HCT116 (cell line): ENCODE measurements at regions not wholly inside any gene's neighbourhood (a gene's known extent, or its start where the extent isn't known, plus 50 kb on each side); places are given as distances from the start of the nearest gene placed in this dataset.

Experiments
- ATAC-seq: fragments of 200-7000 bp; cut with Tn5 transposase; 2 replicates; pipeline ENCODE4 v1.9.1; 2020; ENCODE audit warnings: mild to moderate bottlenecking, moderate library complexity
- BruUV-seq: library from RNA; stranded (reverse); fragments of 400-500 nt; replicated peaks from 2 replicates; lab custom pipeline; 2021; lab: Mats Ljungman, UMichigan
- CTCF ChIA-PET: fragments of 300-600 bp; sonication (Branson Sonifier 250); formaldehyde crosslinking; loops from one replicate; lab custom pipeline; 2021; ENCODE audit warnings: antibody characterized with exemption; lab: Charles Lee
- POLR2A ChIA-PET: fragments of 300-600, 350-600 bp; sonication (Branson Sonifier 250); formaldehyde crosslinking; loops from one replicate; lab custom pipeline; 2021; ENCODE audit warnings: antibody characterized with exemption; lab: Charles Lee
- RAD21 ChIA-PET, 2 experiments: fragments of 300-600 bp; sonication (Branson Sonifier 250); formaldehyde crosslinking; loops; one replicate each; lab custom pipeline; 2023; ENCODE audit warnings: low total read pairs in 2 of 2; ENCODE audit not compliant: uncharacterized antibody in 2 of 2, unreplicated experiment in 2 of 2, low non-redundant PET in 1 of 2; lab: Charles Lee
- DNase-seq: peaks from one replicate; pipeline ENCODE4 v3.0.0-alpha.2; 2010; ENCODE audit warnings: low read depth, low spot score
- H2AFZ ChIP-seq: fragments of 200-600 bp; shearing (Covaris generic), sonication (generic); 2 replicates; pipeline ENCODE4 v1.6.1; 2017; ENCODE audit warnings: low read depth, mixed run types, mixed read lengths, antibody characterized with exemption, low read length; ENCODE audit not compliant: poor library complexity, severe bottlenecking
- H3K27ac ChIP-seq: 2 replicates; pipeline ENCODE4 v1.5.1; 2012; ENCODE audit warnings: low read depth, low read length
- H3K27me3 ChIP-seq: fragments of 200-600 bp; sonication (generic); 2 replicates; pipeline ENCODE4 v1.6.1; 2016; ENCODE audit warnings: mixed run types, low read length, mixed read lengths; ENCODE audit not compliant: insufficient read depth
- H3K36me3 ChIP-seq, 2 experiments: fragments of 200-500 bp in 1 of 2; fragments of 200-600 bp in 1 of 2; sonication (Bioruptor generic) in 1 of 2; sonication (generic) in 1 of 2; 2 replicates each; pipeline versions ENCODE4 v1.5.1 to v1.6.1; 2014 to 2016; ENCODE audit warnings: low read length in 2 of 2, inconsistent platforms in 1 of 2, mixed read lengths in 1 of 2, mixed run types in 1 of 2; ENCODE audit not compliant: insufficient read depth in 2 of 2, control insufficient read depth in 1 of 2
- H3K4me1 ChIP-seq, 2 experiments: fragments of 200-600 bp in 1 of 2; sonication (generic) in 1 of 2; 2 replicates each; pipeline versions ENCODE4 v1.5.1 to v1.6.1; 2012 to 2017; ENCODE audit warnings: low read length in 2 of 2, inconsistent platforms in 1 of 2, mild to moderate bottlenecking in 1 of 2, mixed read lengths in 1 of 2, mixed run types in 1 of 2, moderate library complexity in 1 of 2; ENCODE audit not compliant: insufficient read depth in 2 of 2, control insufficient read depth in 1 of 2
- H3K4me2 ChIP-seq: fragments of 200-600 bp; sonication (generic); 2 replicates; pipeline ENCODE4 v1.6.1; 2017; ENCODE audit warnings: mixed run types, low read length, mixed read lengths
- H3K4me3 ChIP-seq, 2 experiments: fragments of 200-600 bp in 1 of 2; sonication (generic) in 1 of 2; replicated peaks in 1 of 2; 2 replicates each; pipeline ENCODE4 v1.5.1; 2011 to 2016; ENCODE audit warnings: low read length in 2 of 2, control low read depth in 1 of 2, low read depth in 1 of 2, mild to moderate bottlenecking in 1 of 2, mixed read lengths in 1 of 2, mixed run types in 1 of 2
- H3K79me2 ChIP-seq: fragments of 200-600 bp; sonication (generic); 2 replicates; pipeline ENCODE4 v1.6.1; 2017; ENCODE audit warnings: mild to moderate bottlenecking, mixed run types, low read length, moderate library complexity, mixed read lengths; ENCODE audit not compliant: insufficient read depth
- H3K9ac ChIP-seq: fragments of 200-600 bp; sonication (generic); 2 replicates; pipeline ENCODE4 v1.6.1; 2016; ENCODE audit warnings: low read length, mixed read lengths
- H3K9me2 ChIP-seq: fragments of 200-600 bp; sonication (generic), shearing (Covaris generic); 2 replicates; pipeline ENCODE4 v1.6.1; 2017; ENCODE audit warnings: mixed run types, mild to moderate bottlenecking, moderate library complexity; ENCODE audit not compliant: insufficient read depth
- H3K9me3 ChIP-seq, 2 experiments: fragments of 200-500 bp in 1 of 2; fragments of 200-600 bp in 1 of 2; sonication (Bioruptor generic) in 1 of 2; sonication (generic) in 1 of 2; 2 replicates each; pipeline ENCODE4 v1.6.1; 2014 to 2017; ENCODE audit warnings: low read length in 2 of 2, mixed read lengths in 2 of 2, inconsistent platforms in 1 of 2, low read depth in 1 of 2, mild to moderate bottlenecking in 1 of 2, mixed run types in 1 of 2, moderate library complexity in 1 of 2; ENCODE audit not compliant: control insufficient read depth in 1 of 2, insufficient read depth in 1 of 2
- H4K20me1 ChIP-seq: fragments of 200-600 bp; sonication (generic), shearing (Covaris generic); 2 replicates; pipeline ENCODE4 v1.6.1; 2017; ENCODE audit warnings: mixed run types, mild to moderate bottlenecking, moderate library complexity; ENCODE audit not compliant: insufficient read depth
- ATF3 ChIP-seq: IDR thresholded peaks from 2 replicates; pipeline ENCODE4 v1.6.1; 2012
- CBX3 ChIP-seq: IDR thresholded peaks from 2 replicates; pipeline ENCODE4 v1.6.1; 2012; ENCODE audit warnings: low read depth
- CEBPB ChIP-seq: IDR thresholded peaks from 2 replicates; pipeline ENCODE4 v1.6.1; 2012; ENCODE audit warnings: low read depth
- CTCF ChIP-seq, 3 experiments: fragments of 200-600 bp in 1 of 3; sonication (generic) in 1 of 3; IDR thresholded peaks in 2 of 3; conservative IDR thresholded peaks in 1 of 3; 2 replicates each; pipeline ENCODE4 v1.5.1; 2012 to 2017; ENCODE audit warnings: low read depth in 2 of 3, low read length in 2 of 3, antibody characterized with exemption in 1 of 3, borderline replicate concordance in 1 of 3, control low read depth in 1 of 3, mild to moderate bottlenecking in 1 of 3, mixed read lengths in 1 of 3, mixed run types in 1 of 3, moderate library complexity in 1 of 3; ENCODE audit not compliant: insufficient read depth in 1 of 3
- EGR1 ChIP-seq: IDR thresholded peaks from 2 replicates; pipeline ENCODE4 v1.6.1; 2012; ENCODE audit warnings: low read depth
- EZH2 ChIP-seq: fragments of 200-600 bp; sonication (generic); IDR thresholded peaks from 2 replicates; pipeline ENCODE4 v1.6.1; 2017; ENCODE audit warnings: antibody characterized with exemption, mixed run types
- EZH2phosphoT487 ChIP-seq: fragments of 200-600 bp; IDR thresholded peaks from 2 replicates; pipeline ENCODE4 v1.6.1; 2018; ENCODE audit warnings: antibody characterized with exemption, borderline replicate concordance
- FOSL1 ChIP-seq: IDR thresholded peaks from 2 replicates; pipeline ENCODE4 v1.6.1; 2012; ENCODE audit warnings: low read depth
- JUND ChIP-seq: IDR thresholded peaks from 2 replicates; pipeline ENCODE4 v1.6.1; 2012
- MAX ChIP-seq: IDR thresholded peaks from 2 replicates; pipeline ENCODE4 v1.6.1; 2012
- POLR2AphosphoS5 ChIP-seq: IDR thresholded peaks from 2 replicates; pipeline ENCODE4 v1.6.1; 2011; ENCODE audit warnings: mild to moderate bottlenecking, low read depth, low read length, moderate library complexity
- RAD21 ChIP-seq: IDR thresholded peaks from 2 replicates; pipeline ENCODE4 v1.6.1; 2012; ENCODE audit warnings: low read depth, mild to moderate bottlenecking
- SIN3A ChIP-seq: IDR thresholded peaks from 2 replicates; pipeline ENCODE4 v1.6.1; 2012; ENCODE audit warnings: low read depth
- SP1 ChIP-seq: IDR thresholded peaks from 2 replicates; pipeline ENCODE4 v1.6.1; 2012; ENCODE audit warnings: low read depth
- SRF ChIP-seq: IDR thresholded peaks from 2 replicates; pipeline ENCODE4 v1.6.1; 2012; ENCODE audit warnings: low read depth
- YY1 ChIP-seq: IDR thresholded peaks from 2 replicates; pipeline ENCODE4 v1.6.1; 2011; ENCODE audit warnings: low read length, low read depth, moderate library complexity, mild to moderate bottlenecking; ENCODE audit not compliant: insufficient replicate concordance; ENCODE audit errors: extremely low read depth
- ZBTB33 ChIP-seq: IDR thresholded peaks from 2 replicates; pipeline ENCODE4 v1.6.1; 2011; ENCODE audit warnings: mild to moderate bottlenecking, low read length, moderate library complexity; ENCODE audit not compliant: insufficient replicate concordance; ENCODE audit errors: extremely low read depth
- ZNF274 ChIP-seq: fragments of 200-500 bp; sonication (Bioruptor generic); IDR thresholded peaks from 2 replicates; pipeline ENCODE4 v1.6.1; 2014; ENCODE audit warnings: mild to moderate bottlenecking, low read depth, low read length, inconsistent platforms
- intact Hi-C: fragments of 100-400 bp; cut with micrococcal nuclease; formaldehyde crosslinking; loops from 2 replicates; pipeline ENCODE4 v1.10.0; 2022

- TF ChIP-seq SIN3A: no peak
- no peak for TF ChIP-seq CTCF (IDR thresholded peaks at IDR 0.05 in 2 of 3, conservative IDR thresholded peaks at IDR 0.05 in 1 of 3; ENCODE audit: borderline replicate concordance in 1 of 3, insufficient read depth in 1 of 3, low read depth in 2 of 3, low read length in 2 of 3)
- no peak for TF ChIP-seq RAD21
- TF ChIP-seq YY1: no peak
- TF ChIP-seq ZBTB33: no peak
- TF ChIP-seq JUND: no peak
- no peak for TF ChIP-seq SRF
- TF ChIP-seq MAX: no peak
- TF ChIP-seq ATF3: no peak
- TF ChIP-seq CEBPB: no peak
- no peak for TF ChIP-seq FOSL1
- no peak for TF ChIP-seq ZNF274
- no peak for TF ChIP-seq EZH2
- TF ChIP-seq EZH2phosphoT487: no peak
- TF ChIP-seq SP1: no peak
- no peak for TF ChIP-seq POLR2AphosphoS5
- no peak for TF ChIP-seq EGR1
- TF ChIP-seq CBX3: no peak
- TF ChIP-seq, all 23 proteins: peak for 0
- H3K4me1 ChIP-seq: peaks cover 0 to 11% of the 10 kb centered on the region in 2 experiments; a peak in 2 of 4 replicates
- RAD21 ChIA-PET: no interaction called here
- no peak overlapping the region for H3K4me3 ChIP-seq
- H3K9ac ChIP-seq: no peak overlapping the region
- no peaks in the 10 kb centered on the region for H3K36me3 ChIP-seq
- no peaks in the 10 kb centered on the region for H4K20me1 ChIP-seq
- ATAC-seq (no peak), DNase-seq (no peak)
- no peak overlapping the region for H2AFZ ChIP-seq
- H3K9me3 ChIP-seq: no peaks in the 10 kb centered on the region
- H3K27ac ChIP-seq: no peak overlapping the region
- POLR2A ChIA-PET: no interaction called here
- BruUV-seq: no TSS peak
- no peak overlapping the region for H3K4me2 ChIP-seq
- intact Hi-C loops: no loop called here
- H3K79me2 ChIP-seq: no peaks in the 10 kb centered on the region
- CTCF ChIA-PET: no interaction called here
- no peaks in the 10 kb centered on the region for H3K9me2 ChIP-seq
- H3K27me3 ChIP-seq: no peaks in the 10 kb centered on the region
Measured at GRCh38 chr14:53376064-53376463, 222.9 kb upstream of the DDHD1 start.
